ENCODE measurements at regions not wholly inside any gene's neighbourhood (a gene's known extent, or its start where the extent isn't known, plus 50 kb on each side); places are given as distances from the start of the nearest gene placed in this dataset.

GRCh38 chr5:114255260-114255659 is 106.6 kb upstream of the KCNN2 start:
- DNase-seq, result no peak

DNA sequence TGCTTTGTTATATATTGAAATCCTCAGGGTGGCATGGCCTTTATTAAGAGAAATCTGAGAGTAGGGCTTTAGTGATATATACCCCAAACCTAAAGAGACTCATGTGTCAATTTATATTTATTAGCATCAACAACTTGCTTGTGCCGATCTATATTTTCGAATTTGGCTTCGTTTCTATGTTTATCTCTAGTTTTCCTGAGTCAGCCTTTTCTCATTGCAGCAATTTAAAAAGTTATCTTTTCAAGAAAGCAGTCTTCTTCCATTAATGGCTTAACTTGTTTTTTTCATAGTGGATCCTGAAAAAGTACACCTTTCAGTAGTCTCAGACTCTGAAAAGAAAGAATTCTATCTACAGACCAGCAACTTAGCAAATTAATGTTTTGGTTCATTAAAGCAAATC is 99.9 kb upstream of the KCNN2 start:
- DNase-seq, result no peak

GRCh38 chr5:114265432-114266060 is 96.3 kb upstream of the KCNN2 start:
- DNase-seq, result no peak

- DNase-seq, result no peak
Measured at GRCh38 chr5:114266374-114266773, 95.5 kb upstream of the KCNN2 start.

DNA sequence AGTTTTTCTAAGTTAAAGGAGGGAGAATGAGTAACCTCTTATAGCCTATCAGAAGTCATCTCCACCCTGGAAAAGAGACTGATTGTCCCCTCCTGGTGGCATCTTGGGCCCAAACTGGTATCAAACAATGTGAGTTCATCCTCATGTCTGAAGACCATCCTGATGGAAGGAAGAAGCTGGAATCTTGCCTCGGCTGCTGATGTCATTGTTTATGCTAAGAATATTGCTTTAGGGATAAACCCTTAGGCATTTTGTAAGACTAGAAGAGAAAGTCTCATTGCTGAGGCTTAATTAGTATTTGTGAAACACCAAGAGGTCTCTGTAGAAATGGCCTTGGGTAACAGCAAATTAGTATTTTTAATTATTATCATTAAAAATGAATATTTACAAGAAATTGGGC is 65.7 kb upstream of the KCNN2 start:
- no peak for DNase-seq

GRCh38 chr5:114297915-114298314 is 64.0 kb upstream of the KCNN2 start:
- DNase-seq, result no peak

- no peak for DNase-seq
Measured at GRCh38 chr5:114305402-114306207, 56.3 kb upstream of the KCNN2 start.

DNA sequence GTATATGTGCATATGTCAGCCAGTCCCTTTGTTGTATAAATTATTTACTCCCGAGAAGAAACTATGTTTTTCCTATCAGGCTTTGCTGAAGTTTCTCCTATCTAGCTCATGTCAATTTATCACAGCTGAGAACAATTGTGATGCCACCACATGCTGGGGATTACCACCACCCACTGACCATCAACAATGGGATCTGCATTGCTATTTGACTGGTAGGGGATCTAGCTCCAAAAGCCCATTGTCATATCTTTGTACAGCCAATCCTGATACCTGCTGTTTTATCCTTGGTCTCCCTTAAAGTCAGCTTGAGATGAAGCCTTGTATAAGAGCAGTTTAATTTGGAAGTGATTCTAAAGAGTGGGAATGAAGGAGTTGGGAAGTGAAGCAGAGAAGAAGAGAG is 53.9 kb upstream of the KCNN2 start:
- no peak for DNase-seq

- no peak for DNase-seq
Measured at GRCh38 chr5:114308508-114308907, 53.4 kb upstream of the KCNN2 start.

DNA sequence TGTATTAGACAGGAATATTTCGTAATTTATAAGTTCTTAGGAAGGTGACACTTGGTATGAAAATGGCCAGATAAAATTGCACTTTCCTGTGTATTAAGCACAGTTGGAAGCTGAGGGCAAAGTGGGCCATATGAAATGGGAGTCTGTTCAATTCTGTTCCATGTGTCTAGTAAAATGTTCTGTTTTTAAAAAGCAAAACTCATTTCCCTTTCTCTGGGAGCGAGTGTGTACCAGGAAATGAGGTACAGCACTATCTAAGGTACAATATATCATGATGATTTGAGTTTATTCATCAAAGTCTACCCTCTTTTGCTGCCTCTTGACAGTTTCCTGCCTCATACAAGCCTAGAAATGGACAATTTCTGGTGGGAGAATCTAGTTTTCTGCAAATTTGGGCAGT is 51.2 kb upstream of the KCNN2 start:
- DNase-seq, result no peak

GRCh38 chr5:114311281-114311680 is 50.6 kb upstream of the KCNN2 start:
- no peak for DNase-seq

- DNase-seq, result no peak
Measured at GRCh38 chr5:114311968-114312367, 49.9 kb upstream of the KCNN2 start.
